Fibroblast of peridontal ligament (primary cell): ENCODE measurements at regions not wholly inside any gene's neighbourhood (a gene's known extent, or its start where the extent isn't known, plus 50 kb on each side); places are given as distances from the start of the nearest gene placed in this dataset.
"Not testable (repeated sequence)": the region's sequence is repeated elsewhere in the genome, so short reads cannot be mapped to it uniquely, and the experiment has no call there.

Experiments used
- DNase-seq: peaks from one replicate; pipeline ENCODE4 v3.0.0-alpha.2; 2010; ENCODE audit errors: extremely low read depth

DNA sequence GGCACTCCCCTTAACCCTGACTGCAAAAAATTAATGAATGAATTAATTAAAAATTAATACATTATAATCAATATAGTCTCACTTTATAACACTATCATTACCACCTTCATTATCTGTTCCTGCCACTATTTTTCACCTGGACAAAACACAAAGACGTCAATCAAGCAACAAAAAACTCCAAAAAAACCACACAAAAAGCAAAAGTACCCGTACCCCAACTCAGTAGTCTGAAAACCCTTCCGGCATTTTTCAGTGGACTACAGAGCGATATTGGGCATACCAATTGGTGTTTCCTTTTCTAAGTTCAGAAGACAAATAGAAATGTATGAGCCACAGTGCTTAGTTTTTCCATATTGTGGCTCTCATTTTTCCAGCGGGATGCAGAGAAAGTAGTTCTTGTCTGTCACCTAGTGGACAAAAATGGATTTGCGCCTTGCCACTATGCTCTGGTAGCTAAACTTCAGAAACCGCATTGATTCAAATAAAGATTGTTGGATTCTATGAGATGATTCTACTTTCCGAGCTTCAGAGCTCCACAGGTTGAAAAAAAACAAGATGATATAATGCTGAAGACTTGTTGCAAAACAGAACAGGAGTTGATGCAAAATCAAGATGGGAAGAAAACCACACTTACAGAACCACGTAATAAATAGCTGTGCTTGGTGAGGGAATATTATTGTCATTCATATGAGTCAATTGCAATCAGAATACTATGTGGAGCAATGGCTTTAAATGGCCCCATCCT lies 50.6 kb upstream of the ITGB1 start:
- DNase-seq: peak; percentile 96

DNA sequence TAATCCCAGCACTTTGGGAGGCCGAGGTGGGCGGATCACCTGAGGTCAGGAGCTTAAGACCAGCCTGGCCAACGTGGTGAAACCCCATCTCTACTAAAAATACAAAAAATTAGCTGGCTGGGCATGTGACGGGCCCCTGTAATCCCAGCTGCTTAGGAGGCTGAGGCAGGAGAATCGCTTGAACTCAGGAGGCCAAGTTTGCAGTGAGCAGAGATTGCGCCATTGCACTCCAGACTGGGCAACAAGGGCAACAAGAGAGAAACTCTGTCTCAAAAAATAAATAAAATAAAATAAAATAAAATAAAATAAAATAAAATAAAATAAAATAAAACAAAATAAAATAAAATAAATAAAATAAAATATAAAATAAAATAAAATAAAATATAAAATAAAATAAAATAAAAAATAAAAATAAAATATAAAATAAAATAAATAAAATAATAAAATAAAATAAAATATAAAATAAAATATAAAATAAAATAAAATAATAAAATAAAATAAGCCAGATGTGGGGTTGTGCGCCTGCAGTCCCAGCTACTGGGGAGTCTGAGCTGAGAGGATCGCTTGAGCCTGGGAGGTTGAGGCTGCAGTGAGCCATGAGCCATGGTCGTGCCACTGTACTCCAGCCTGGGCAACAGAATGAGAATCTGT lies 49.8 kb upstream of the ITGB1 start:
- not testable (repeated sequence) for DNase-seq
